Superior temporal gyrus (tissue), 1 donor: ENCODE measurements at regions not wholly inside any gene's neighbourhood (a gene's known extent, or its start where the extent isn't known, plus 50 kb on each side); places are given as distances from the start of the nearest gene placed in this dataset.
"Not testable (repeated sequence)": the region's sequence is repeated elsewhere in the genome, so short reads cannot be mapped to it uniquely, and the experiment has no call there.

Source experiments
- DNase-seq: peaks from one replicate; pipeline ENCODE4 v3.0.0-alpha.2; 2016; ENCODE audit errors: extremely low spot score

- no peak for DNase-seq
Measured at GRCh38 chr1:101420406-101420805, 183.6 kb downstream of the S1PR1 start.

- not testable (repeated sequence) for DNase-seq
Measured at GRCh38 chr1:101428083-101428482, 191.3 kb downstream of the S1PR1 start.

GRCh38 chr1:101428562-101428961 lies 191.7 kb downstream of the S1PR1 start:
- no peak for DNase-seq

- no peak for DNase-seq
Measured at GRCh38 chr1:101431956-101432510, 195.2 kb downstream of the S1PR1 start.

GRCh38 chr1:101435831-101436511 lies 199.2 kb downstream of the S1PR1 start:
- no peak for DNase-seq

GRCh38 chr1:101437800-101438199 lies 201.0 kb downstream of the S1PR1 start:
- DNase-seq: no peak

GRCh38 chr1:101438359-101438758 lies 201.5 kb downstream of the S1PR1 start:
- DNase-seq: no peak

GRCh38 chr1:101440485-101440884 lies 203.7 kb downstream of the S1PR1 start:
- no peak for DNase-seq

GRCh38 chr1:101444381-101444780 lies 207.6 kb downstream of the S1PR1 start:
- no peak for DNase-seq

- no peak for DNase-seq
Measured at GRCh38 chr1:101444873-101445618, 208.2 kb downstream of the S1PR1 start.

GRCh38 chr1:101448018-101448417 lies 211.2 kb downstream of the S1PR1 start:
- no peak for DNase-seq

- DNase-seq: not testable (repeated sequence)
Measured at GRCh38 chr1:101450691-101451090, 213.9 kb downstream of the S1PR1 start.

- no peak for DNase-seq
Measured at GRCh38 chr1:101451888-101452287, 215.1 kb downstream of the S1PR1 start.

- DNase-seq: no peak
Measured at GRCh38 chr1:101452825-101453224, 216.0 kb downstream of the S1PR1 start.

GRCh38 chr1:101453844-101454243 lies 217.0 kb downstream of the S1PR1 start:
- DNase-seq: no peak

GRCh38 chr1:101455166-101455565 lies 218.3 kb downstream of the S1PR1 start:
- no peak for DNase-seq

- no peak for DNase-seq
Measured at GRCh38 chr1:101460739-101461138, 223.9 kb downstream of the S1PR1 start.

GRCh38 chr1:101463195-101463594 lies 226.4 kb downstream of the S1PR1 start:
- no peak for DNase-seq

- no peak for DNase-seq
Measured at GRCh38 chr1:101465941-101466340, 229.1 kb downstream of the S1PR1 start.

- DNase-seq: no peak
Measured at GRCh38 chr1:101474039-101474665, 237.3 kb downstream of the S1PR1 start.

- no peak for DNase-seq
Measured at GRCh38 chr1:101476541-101476940, 239.7 kb downstream of the S1PR1 start.

- no peak for DNase-seq
Measured at GRCh38 chr1:101479945-101480344, 243.1 kb downstream of the S1PR1 start.

- DNase-seq: no peak
Measured at GRCh38 chr1:101482306-101482705, 245.5 kb downstream of the S1PR1 start.
